ENCODE measurements at regions not wholly inside any gene's neighbourhood (a gene's known extent, or its start where the extent isn't known, plus 50 kb on each side); places are given as distances from the start of the nearest gene placed in this dataset.

- ATAC-seq = no peak
- TF ChIP-seq ZNF8 (CRISPR knock-in tag; IDR thresholded peaks at IDR 0.05) (no peak), GLIS3 (CRISPR knock-in tag; IDR thresholded peaks at IDR 0.05) (no peak), TOX (CRISPR knock-in tag; IDR thresholded peaks at IDR 0.05; ENCODE audit: borderline replicate concordance) (no peak), ISL1 (CRISPR knock-in tag; IDR thresholded peaks at IDR 0.05) (no peak), ZNF565 (CRISPR knock-in tag; conservative IDR thresholded peaks at IDR 0.05; ENCODE audit: low read depth) (no peak), ARNTL (CRISPR knock-in tag; IDR thresholded peaks at IDR 0.05; ENCODE audit: borderline replicate concordance, low read depth) (no peak), SNAI2 (CRISPR knock-in tag; IDR thresholded peaks at IDR 0.05) (no peak), TCF4 (CRISPR knock-in tag; IDR thresholded peaks at IDR 0.05; ENCODE audit: borderline replicate concordance) (no peak), PATZ1 (CRISPR knock-in tag; IDR thresholded peaks at IDR 0.05; ENCODE audit: borderline replicate concordance) (no peak), CSDC2 (CRISPR knock-in tag; IDR thresholded peaks at IDR 0.05) (no peak), BACH2 (CRISPR knock-in tag; IDR thresholded peaks at IDR 0.05; ENCODE audit: borderline replicate concordance) (no peak), CSRNP3 (CRISPR knock-in tag; IDR thresholded peaks at IDR 0.05) (no peak), RARB (CRISPR knock-in tag; IDR thresholded peaks at IDR 0.05) (no peak), PPARA (CRISPR knock-in tag; IDR thresholded peaks at IDR 0.05; ENCODE audit: borderline replicate concordance) (no peak), TSHZ2 (CRISPR knock-in tag; IDR thresholded peaks at IDR 0.05) (no peak), ZC3H10 (CRISPR knock-in tag; IDR thresholded peaks at IDR 0.05) (no peak), ESRRG (CRISPR knock-in tag; IDR thresholded peaks at IDR 0.05) (no peak), POU6F1 (CRISPR knock-in tag; IDR thresholded peaks at IDR 0.05; ENCODE audit: borderline replicate concordance, low read depth) (no peak), ZFP3 (CRISPR knock-in tag; IDR thresholded peaks at IDR 0.05) (no peak)
These were observed 773.9 kb upstream of the CADM2 start for GRCh38 chr3:84184937-84185336.

GRCh38 chr3:84194029-84194428 lies 764.8 kb upstream of the CADM2 start:
- TF ChIP-seq POU6F1 (CRISPR knock-in tag; IDR thresholded peaks at IDR 0.05; ENCODE audit: borderline replicate concordance, low read depth) (no peak), ZFP30 (CRISPR knock-in tag; IDR thresholded peaks at IDR 0.05) (no peak), CSRNP3 (CRISPR knock-in tag; IDR thresholded peaks at IDR 0.05) (no peak), BACH2 (CRISPR knock-in tag; IDR thresholded peaks at IDR 0.05; ENCODE audit: borderline replicate concordance) (no peak)
- ATAC-seq = no peak
